GM12891 (cell line): ENCODE measurements at regions not wholly inside any gene's neighbourhood (a gene's known extent, or its start where the extent isn't known, plus 50 kb on each side); places are given as distances from the start of the nearest gene placed in this dataset.

Source experiments
- PAX5 ChIP-seq: IDR thresholded peaks from 2 replicates; pipeline ENCODE4 v1.6.1; 2011; ENCODE audit warnings: low read length, moderate library complexity, mild to moderate bottlenecking; ENCODE audit not compliant: insufficient read depth, severe bottlenecking
- POLR2A ChIP-seq: IDR thresholded peaks from 2 replicates; pipeline ENCODE4 v1.6.1; 2011; ENCODE audit warnings: low read depth, low read length, control low read depth
- POLR2AphosphoS5 ChIP-seq: IDR thresholded peaks from 2 replicates; pipeline ENCODE4 v1.6.1; 2011; ENCODE audit warnings: low read depth, low read length, control low read depth
- POU2F2 ChIP-seq: IDR thresholded peaks from 2 replicates; pipeline ENCODE4 v1.6.1; 2011; ENCODE audit warnings: low read depth, mild to moderate bottlenecking, control low read depth, low read length, moderate library complexity
- SPI1 ChIP-seq: IDR thresholded peaks from 2 replicates; pipeline ENCODE4 v1.6.1; 2011; ENCODE audit warnings: low read depth, low read length, control low read depth
- TAF1 ChIP-seq: IDR thresholded peaks from 2 replicates; pipeline ENCODE4 v1.6.1; 2011; ENCODE audit warnings: low read depth, low read length, control low read depth

DNA sequence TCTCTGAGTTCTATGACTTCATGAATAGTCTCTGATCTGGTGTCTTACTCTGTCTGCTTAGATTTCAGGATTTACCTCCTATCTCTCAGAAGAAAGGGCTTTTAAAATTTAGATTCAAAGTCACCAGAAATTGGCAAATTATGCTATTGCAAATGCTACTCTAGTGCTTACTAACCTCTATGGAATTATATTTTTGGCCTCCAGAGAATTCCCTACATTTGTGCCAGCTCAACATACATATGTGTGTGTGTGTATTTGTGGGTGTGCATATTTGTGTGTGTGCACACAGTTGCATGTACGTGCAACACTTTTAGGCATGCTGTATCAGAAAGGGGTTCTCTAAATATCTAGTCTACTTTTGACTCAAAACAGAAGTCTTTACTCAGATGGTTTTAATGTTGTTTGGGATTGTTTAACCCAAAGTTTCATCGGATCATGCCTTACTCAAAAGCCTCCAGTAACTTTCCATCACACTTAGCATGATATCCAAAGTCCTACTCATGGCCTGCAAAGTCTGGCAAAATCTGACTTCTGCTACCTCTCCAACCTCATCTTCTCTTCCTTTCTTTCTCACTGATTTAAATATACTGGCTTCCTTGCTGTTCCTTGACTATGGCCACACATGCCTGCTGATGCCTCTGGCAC, 147.6 kb upstream of the NR3C1 start:
- TF ChIP-seq SPI1 (no peak), POLR2A (no peak), POLR2AphosphoS5 (no peak), POU2F2 (no peak), TAF1 (no peak), PAX5 (no peak)
